ENCODE measurements at regions not wholly inside any gene's neighbourhood (a gene's known extent, or its start where the extent isn't known, plus 50 kb on each side); places are given as distances from the start of the nearest gene placed in this dataset.

DNA sequence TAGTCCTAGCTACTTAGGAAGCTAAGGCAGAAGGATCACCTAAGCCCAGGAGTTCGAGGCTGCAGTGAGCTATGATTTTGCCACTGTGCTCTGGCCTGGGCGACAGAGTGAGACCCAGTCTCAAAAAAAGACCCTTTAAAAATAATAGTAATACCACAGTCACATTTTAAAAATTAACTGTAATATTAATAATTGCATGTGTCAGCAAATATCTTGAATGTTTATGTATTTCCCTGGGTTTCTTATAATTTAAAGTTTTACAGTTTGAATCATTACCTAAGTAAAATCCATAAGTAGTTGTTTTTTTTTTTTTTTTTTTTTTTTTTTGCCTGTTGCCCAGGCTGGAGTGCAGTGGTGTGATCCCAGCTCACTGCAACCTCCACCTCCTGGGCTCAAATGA is 69.2 kb downstream of the LYZL2 start:
- intact Hi-C loops (cut with DNase I), result no loop called here
- TF ChIP-seq, protein P1, sequence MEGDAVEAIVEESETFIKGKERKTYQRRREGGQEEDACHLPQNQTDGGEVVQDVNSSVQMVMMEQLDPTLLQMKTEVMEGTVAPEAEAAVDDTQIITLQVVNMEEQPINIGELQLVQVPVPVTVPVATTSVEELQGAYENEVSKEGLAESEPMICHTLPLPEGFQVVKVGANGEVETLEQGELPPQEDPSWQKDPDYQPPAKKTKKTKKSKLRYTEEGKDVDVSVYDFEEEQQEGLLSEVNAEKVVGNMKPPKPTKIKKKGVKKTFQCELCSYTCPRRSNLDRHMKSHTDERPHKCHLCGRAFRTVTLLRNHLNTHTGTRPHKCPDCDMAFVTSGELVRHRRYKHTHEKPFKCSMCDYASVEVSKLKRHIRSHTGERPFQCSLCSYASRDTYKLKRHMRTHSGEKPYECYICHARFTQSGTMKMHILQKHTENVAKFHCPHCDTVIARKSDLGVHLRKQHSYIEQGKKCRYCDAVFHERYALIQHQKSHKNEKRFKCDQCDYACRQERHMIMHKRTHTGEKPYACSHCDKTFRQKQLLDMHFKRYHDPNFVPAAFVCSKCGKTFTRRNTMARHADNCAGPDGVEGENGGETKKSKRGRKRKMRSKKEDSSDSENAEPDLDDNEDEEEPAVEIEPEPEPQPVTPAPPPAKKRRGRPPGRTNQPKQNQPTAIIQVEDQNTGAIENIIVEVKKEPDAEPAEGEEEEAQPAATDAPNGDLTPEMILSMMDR (IDR thresholded peaks at IDR 0.05), result no peak
- TF ChIP-seq POLR2AphosphoS5 (IDR thresholded peaks at IDR 0.05) (no peak), POLR2A (IDR thresholded peaks at IDR 0.05) (no peak)
- no peak for DNase-seq (ENCODE audit: low spot score)
- Histone ChIP-seq H3K36me3 (no peaks in the 10 kb centered on the region), H3K27ac (no peak overlapping the region), H3K4me1 (replicated peaks) (no peaks in the 10 kb centered on the region), H3K9me3 (no peaks in the 10 kb centered on the region), H3K4me3 (no peak overlapping the region), H3K27me3 (replicated peaks; ENCODE audit: insufficient read depth) (no peaks in the 10 kb centered on the region)
- 90% methylated on average over 2 of the region's 2 CpGs for WGBS

DNA sequence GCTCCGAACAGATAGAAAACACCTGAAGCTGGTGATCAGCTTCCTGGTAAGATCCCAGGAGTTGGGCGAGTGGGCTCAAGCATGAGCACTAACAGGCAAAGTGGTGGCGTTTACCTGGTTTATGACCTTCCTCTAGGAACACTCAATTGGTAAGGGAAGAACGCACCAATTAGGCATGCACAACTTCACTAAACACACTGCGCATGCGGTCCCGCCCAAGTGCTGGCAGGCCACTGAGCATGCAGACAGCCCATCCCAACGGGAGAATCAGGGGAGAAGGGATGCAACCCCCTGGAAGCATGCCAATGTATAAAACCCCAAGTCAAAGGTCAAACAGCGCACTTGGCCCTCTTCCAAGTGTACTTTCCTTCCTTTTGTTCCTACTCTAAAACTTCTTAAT is 70.4 kb downstream of the LYZL2 start:
- H3K27ac ChIP-seq, result no peak overlapping the region
- H3K27me3 ChIP-seq (replicated peaks; ENCODE audit: insufficient read depth), result no peaks in the 10 kb centered on the region
- TF ChIP-seq POLR2A (IDR thresholded peaks at IDR 0.05) (no peak), POLR2AphosphoS5 (IDR thresholded peaks at IDR 0.05) (no peak)
- TF ChIP-seq, protein P1 (IDR thresholded peaks at IDR 0.05), result no peak
- DNase-seq (ENCODE audit: low spot score), result no peak
- WGBS, result 82% methylated on average over 9 of the region's 9 CpGs
- no peaks in the 10 kb centered on the region for H3K4me1 ChIP-seq (replicated peaks)
- no peaks in the 10 kb centered on the region for H3K9me3 ChIP-seq
- H3K36me3 ChIP-seq, result no peaks in the 10 kb centered on the region
- H3K4me3 ChIP-seq, result no peak overlapping the region
- intact Hi-C loops (cut with DNase I), result no loop called here

DNA sequence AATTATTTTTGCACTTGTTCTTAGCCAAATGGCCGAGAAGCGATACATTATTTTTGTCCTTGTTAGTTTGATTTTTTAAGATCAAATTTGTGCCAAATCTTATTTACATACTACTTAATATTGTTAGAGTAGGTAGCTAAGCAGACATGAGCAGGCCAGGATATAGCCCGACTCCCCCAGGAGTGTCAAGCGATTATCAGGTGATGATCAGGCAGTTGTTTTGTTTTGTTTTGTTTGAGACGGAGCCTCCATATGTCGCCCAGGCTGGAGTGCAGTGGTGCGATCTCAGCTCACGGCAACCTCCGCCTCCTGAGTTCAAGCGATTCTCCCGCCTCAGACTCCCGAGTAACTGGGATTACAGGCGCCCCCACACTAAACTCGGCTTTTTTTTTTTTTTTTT is 71.1 kb downstream of the LYZL2 start:
- Histone ChIP-seq H3K4me3 (no peak overlapping the region), H3K4me1 (replicated peaks) (no peaks in the 10 kb centered on the region), H3K36me3 (no peaks in the 10 kb centered on the region), H3K9me3 (no peaks in the 10 kb centered on the region), H3K27me3 (replicated peaks; ENCODE audit: insufficient read depth) (no peaks in the 10 kb centered on the region), H3K27ac (no peak overlapping the region)
- 90% methylated on average over 14 of the region's 14 CpGs for WGBS
- DNase-seq (ENCODE audit: low spot score), result no peak
- intact Hi-C loops (cut with DNase I), result no loop called here
- TF ChIP-seq, protein P1 (IDR thresholded peaks at IDR 0.05), result no peak
- TF ChIP-seq POLR2AphosphoS5 (IDR thresholded peaks at IDR 0.05) (no peak), POLR2A (IDR thresholded peaks at IDR 0.05) (no peak)

DNA sequence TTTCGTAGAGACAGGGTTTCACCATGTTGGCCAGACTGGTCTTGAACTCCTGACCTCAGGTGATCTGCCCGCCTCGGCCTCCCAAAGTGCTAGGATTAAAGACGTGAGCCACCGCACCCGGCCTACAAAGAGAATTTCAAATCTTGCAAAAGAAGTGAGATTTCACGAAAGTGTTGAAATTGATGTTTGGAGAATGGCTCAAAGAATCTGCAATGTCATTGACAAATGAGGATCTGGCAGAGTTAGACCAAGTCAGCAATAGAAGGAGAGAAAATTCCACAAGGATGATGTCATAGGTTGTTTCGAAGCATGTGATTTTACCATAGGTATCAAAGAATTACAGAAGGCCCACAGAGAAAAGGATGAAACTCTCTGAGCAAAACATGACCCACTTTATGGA is 71.7 kb downstream of the LYZL2 start:
- Histone ChIP-seq H3K27me3 (replicated peaks; ENCODE audit: insufficient read depth) (no peaks in the 10 kb centered on the region), H3K4me1 (replicated peaks) (no peaks in the 10 kb centered on the region), H3K27ac (no peak overlapping the region), H3K9me3 (no peaks in the 10 kb centered on the region), H3K4me3 (no peak overlapping the region), H3K36me3 (no peaks in the 10 kb centered on the region)
- WGBS, result 86% methylated on average over 8 of the region's 8 CpGs
- no peak for DNase-seq (ENCODE audit: low spot score)
- TF ChIP-seq POLR2A (IDR thresholded peaks at IDR 0.05) (no peak), POLR2AphosphoS5 (IDR thresholded peaks at IDR 0.05) (no peak)
- TF ChIP-seq, protein P1 (IDR thresholded peaks at IDR 0.05), result no peak
- intact Hi-C loops (cut with DNase I), result no loop called here

DNA sequence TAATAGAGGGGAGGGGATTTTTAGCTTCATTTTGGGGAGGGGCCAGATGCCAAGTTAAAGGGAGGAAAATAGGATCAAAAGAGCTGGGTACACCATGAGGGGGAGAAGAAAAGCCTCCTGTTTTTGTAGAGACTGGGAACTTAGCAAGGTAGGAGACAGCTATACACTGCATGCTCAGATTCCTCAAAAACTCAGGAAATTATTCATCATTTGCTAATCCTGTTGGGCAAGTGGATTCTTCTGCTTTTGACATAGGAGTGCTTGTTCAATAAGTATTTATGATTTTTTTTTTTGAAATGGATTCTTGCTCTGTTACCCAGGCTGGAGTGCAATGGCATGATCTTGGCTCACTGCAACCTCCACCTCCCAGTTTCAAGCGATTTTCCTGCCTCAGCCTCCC is 73.4 kb downstream of the LYZL2 start:
- Histone ChIP-seq H3K4me1 (replicated peaks) (no peaks in the 10 kb centered on the region), H3K36me3 (no peaks in the 10 kb centered on the region), H3K27me3 (replicated peaks; ENCODE audit: insufficient read depth) (no peaks in the 10 kb centered on the region), H3K4me3 (no peak overlapping the region), H3K9me3 (no peaks in the 10 kb centered on the region), H3K27ac (no peak overlapping the region)
- WGBS, result 91% methylated on average over 1 of the region's 1 CpG
- TF ChIP-seq POLR2AphosphoS5 (IDR thresholded peaks at IDR 0.05) (no peak), POLR2A (IDR thresholded peaks at IDR 0.05) (no peak)
- TF ChIP-seq, protein P1 (IDR thresholded peaks at IDR 0.05), result no peak
- no peak for DNase-seq (ENCODE audit: low spot score)
- intact Hi-C loops (cut with DNase I), result no loop called here
